CD1c-positive myeloid dendritic cell (primary cell): ENCODE measurements at regions not wholly inside any gene's neighbourhood (a gene's known extent, or its start where the extent isn't known, plus 50 kb on each side); places are given as distances from the start of the nearest gene placed in this dataset.

Experiments used
- DNase-seq: peaks from one replicate; pipeline ENCODE4 v3.0.0-alpha.2; 2016; ENCODE audit errors: extremely low spot score

- no peak for DNase-seq
These were observed 429.0 kb upstream of the NWD2 start for GRCh38 chr4:36815536-36815935.

GRCh38 chr4:36823199-36823967 is 421.2 kb upstream of the NWD2 start:
- no peak for DNase-seq

- DNase-seq = no peak
These were observed 419.9 kb upstream of the NWD2 start for GRCh38 chr4:36824682-36825081.

- no peak for DNase-seq
These were observed 409.3 kb upstream of the NWD2 start for GRCh38 chr4:36835246-36835645.

- no peak for DNase-seq
These were observed 402.8 kb upstream of the NWD2 start for GRCh38 chr4:36841583-36842326.

GRCh38 chr4:36844448-36844847 is 400.1 kb upstream of the NWD2 start:
- DNase-seq = no peak

GRCh38 chr4:36852856-36853255 is 391.7 kb upstream of the NWD2 start:
- no peak for DNase-seq

GRCh38 chr4:36854554-36854953 is 390.0 kb upstream of the NWD2 start:
- no peak for DNase-seq

- no peak for DNase-seq
These were observed 380.9 kb upstream of the NWD2 start for GRCh38 chr4:36863601-36864000.

- no peak for DNase-seq
These were observed 374.4 kb upstream of the NWD2 start for GRCh38 chr4:36870121-36870520.

GRCh38 chr4:36872679-36873078 is 371.9 kb upstream of the NWD2 start:
- DNase-seq = no peak

GRCh38 chr4:36884151-36884550 is 360.4 kb upstream of the NWD2 start:
- DNase-seq = no peak

GRCh38 chr4:36891971-36892370 is 352.6 kb upstream of the NWD2 start:
- no peak for DNase-seq

- no peak for DNase-seq
These were observed 344.0 kb upstream of the NWD2 start for GRCh38 chr4:36900446-36900987.

GRCh38 chr4:36904823-36905222 is 339.7 kb upstream of the NWD2 start:
- DNase-seq = no peak

GRCh38 chr4:36914106-36914505 is 330.4 kb upstream of the NWD2 start:
- no peak for DNase-seq

- DNase-seq = no peak
These were observed 328.8 kb upstream of the NWD2 start for GRCh38 chr4:36915717-36916116.

GRCh38 chr4:36917413-36917812 is 327.1 kb upstream of the NWD2 start:
- DNase-seq = no peak

- DNase-seq = no peak
These were observed 324.8 kb upstream of the NWD2 start for GRCh38 chr4:36919721-36920120.

GRCh38 chr4:36921476-36922216 is 322.9 kb upstream of the NWD2 start:
- no peak for DNase-seq

- DNase-seq = no peak
These were observed 313.9 kb upstream of the NWD2 start for GRCh38 chr4:36930562-36931111.

- DNase-seq = no peak
These were observed 300.3 kb upstream of the NWD2 start for GRCh38 chr4:36944232-36944631.
